HepG2 (cell line): ENCODE measurements at regions not wholly inside any gene's neighbourhood (a gene's known extent, or its start where the extent isn't known, plus 50 kb on each side); places are given as distances from the start of the nearest gene placed in this dataset.
A peak's percentile ranks its signal among the peaks of the same experiment; 100 is the strongest.

Experiments
- ATAC-seq: fragments of 200-7000 bp; cut with Tn5 transposase; 3 replicates; pipeline ENCODE4 v1.9.1; 2020; ENCODE audit warnings: mild to moderate bottlenecking, moderate library complexity
- BruUV-seq: library from RNA; stranded (reverse); fragments of 400-500 nt; replicated peaks from 2 replicates; lab custom pipeline; 2021; lab: Mats Ljungman, UMichigan
- CTCF ChIA-PET: fragments of 300-600 bp; formaldehyde crosslinking; extraction: SDS; loops from one replicate; lab custom pipeline; 2021; ENCODE audit warnings: low total read pairs, inconsistent platforms, low intra/inter-chr PET ratio; lab: Yijun Ruan, JAX
- POLR2A ChIA-PET: fragments of 350-600 bp; sonication (Branson Sonifier 250); formaldehyde crosslinking; loops from one replicate; lab custom pipeline; 2020; ENCODE audit warnings: antibody characterized with exemption, inconsistent platforms; lab: Yijun Ruan, JAX
- DNase-seq: peaks from one replicate; pipeline ENCODE4 v3.0.0-alpha.2; 2015; ENCODE audit warnings: low spot score
- FAIRE-seq: peaks from 3 replicates; lab custom pipeline; 2011; peaks lifted over from hg19 to GRCh38; lab: Jason Lieb, UNC
- H2AFZ ChIP-seq: one replicate; pipeline ENCODE4 v1.6.1; 2011; ENCODE audit warnings: low read length, inconsistent platforms
- H3K27ac ChIP-seq: fragments of 300-600 bp; 3 replicates; pipeline ENCODE4 v1.8.0; 2011; ENCODE audit warnings: mixed run types, mild to moderate bottlenecking, mixed read lengths, low read length, inconsistent platforms; ENCODE audit not compliant: insufficient read depth; ENCODE audit errors: extremely low read length
- H3K27me3 ChIP-seq, 2 experiments: fragments of 200-600 bp in 1 of 2; 2 replicates in 1 of 2; 3 replicates in 1 of 2; pipeline versions ENCODE4 v1.6.0 to v1.8.0; 2011; ENCODE audit warnings: low read length in 2 of 2, mild to moderate bottlenecking in 2 of 2, moderate library complexity in 2 of 2, inconsistent platforms in 1 of 2; ENCODE audit not compliant: insufficient read depth in 2 of 2, control insufficient read depth in 1 of 2
- H3K36me3 ChIP-seq, 2 experiments: fragments of 200-600 bp in 1 of 2; replicated peaks in 1 of 2; 2 replicates in 1 of 2; 3 replicates in 1 of 2; pipeline versions ENCODE4 v1.5.1 to v1.8.0; 2011; ENCODE audit warnings: low read length in 2 of 2, inconsistent platforms in 1 of 2; ENCODE audit not compliant: insufficient read depth in 2 of 2, control insufficient read depth in 1 of 2
- H3K4me1 ChIP-seq: 2 replicates; pipeline ENCODE4 v1.5.1; 2012; ENCODE audit warnings: low read length, inconsistent platforms; ENCODE audit not compliant: insufficient read depth
- H3K4me2 ChIP-seq: 2 replicates; pipeline ENCODE4 v1.6.0; 2011; ENCODE audit warnings: low read depth, low read length, inconsistent platforms
- H3K4me3 ChIP-seq, 3 experiments: fragments of 200-600 bp in 1 of 3; sonication (generic), shearing (Covaris generic) in 1 of 3; replicated peaks in 1 of 3; 2 replicates each; pipeline ENCODE4 v1.5.1; 2011 to 2016; ENCODE audit warnings: low read length in 3 of 3, inconsistent platforms in 2 of 3, low read depth in 2 of 3, mild to moderate bottlenecking in 2 of 3, control low read depth in 1 of 3, mixed read lengths in 1 of 3; ENCODE audit not compliant: insufficient read depth in 1 of 3
- H3K79me2 ChIP-seq: one replicate; pipeline ENCODE4 v1.6.1; 2011; ENCODE audit warnings: low read length, inconsistent platforms; ENCODE audit not compliant: insufficient read depth
- H3K9ac ChIP-seq: 2 replicates; pipeline ENCODE4 v1.6.0; 2011; ENCODE audit warnings: mild to moderate bottlenecking, low read depth, low read length, inconsistent platforms; ENCODE audit not compliant: insufficient read depth
- H3K9me3 ChIP-seq: 2 replicates; pipeline ENCODE4 v1.5.1; 2012; ENCODE audit warnings: mild to moderate bottlenecking, low read length
- H4K20me1 ChIP-seq: 2 replicates; pipeline ENCODE4 v1.6.0; 2011; ENCODE audit warnings: inconsistent platforms, mild to moderate bottlenecking, low read length, moderate library complexity; ENCODE audit not compliant: insufficient read depth
- BORCS8-MEF2B ChIP-seq: sonication (generic); formaldehyde crosslinking; IDR thresholded peaks from 2 replicates; pipeline ENCODE4 v1.8.0; 2022; ENCODE audit warnings: mild to moderate bottlenecking, missing genetic modification reagents
- CBX5 ChIP-seq: sonication (generic); formaldehyde crosslinking; IDR thresholded peaks from 2 replicates; pipeline ENCODE4 v1.4.0; 2020; ENCODE audit warnings: missing genetic modification reagents, borderline replicate concordance
- CREB1 ChIP-seq, 2 experiments: fragments of 450-650 bp in 1 of 2; IDR thresholded peaks; 2 replicates each; pipeline ENCODE4 v1.6.1; 2016 to 2017; ENCODE audit warnings: control low read depth in 1 of 2, mild to moderate bottlenecking in 1 of 2, missing compliant biosample characterization in 1 of 2, missing genetic modification characterization in 1 of 2
- GATAD2A ChIP-seq: IDR thresholded peaks from 2 replicates; pipeline ENCODE4 v1.6.1; 2016
- MLXIP ChIP-seq: sonication (generic); formaldehyde crosslinking; IDR thresholded peaks from 2 replicates; pipeline ENCODE4 v1.9.0; 2021; ENCODE audit warnings: missing genetic modification reagents, borderline replicate concordance
- PRDM15 ChIP-seq: sonication (generic); formaldehyde crosslinking; IDR thresholded peaks from 2 replicates; pipeline ENCODE4 v1.4.0; 2020; ENCODE audit warnings: missing genetic modification reagents
- SKIL ChIP-seq: sonication (generic); formaldehyde crosslinking; IDR thresholded peaks from 2 replicates; pipeline ENCODE4 v1.8.0; 2022; ENCODE audit warnings: missing genetic modification reagents, mild to moderate bottlenecking, moderate library complexity, borderline replicate concordance
- TCF12 ChIP-seq, 2 experiments: fragments of 450-650 bp in 1 of 2; sonication (generic) in 1 of 2; formaldehyde crosslinking in 1 of 2; IDR thresholded peaks; 2 replicates each; pipeline versions ENCODE4 v1.6.1 to v1.8.0; 2017 to 2022; ENCODE audit warnings: antibody characterized with exemption in 1 of 2, mild to moderate bottlenecking in 1 of 2, missing genetic modification reagents in 1 of 2, moderate library complexity in 1 of 2
- ZIK1 ChIP-seq: sonication (generic); formaldehyde crosslinking; IDR thresholded peaks from 2 replicates; pipeline ENCODE4 v1.5.0; 2020; ENCODE audit warnings: mild to moderate bottlenecking, low read depth, missing genetic modification reagents, borderline replicate concordance
- ZNF260 ChIP-seq: sonication (generic); formaldehyde crosslinking; IDR thresholded peaks from 2 replicates; pipeline ENCODE4 v1.4.0; 2020; ENCODE audit warnings: missing genetic modification reagents, low read depth, mild to moderate bottlenecking, borderline replicate concordance
- ZNF704 ChIP-seq: sonication (generic); formaldehyde crosslinking; IDR thresholded peaks from 2 replicates; pipeline ENCODE4 v1.8.1; 2023; ENCODE audit warnings: mild to moderate bottlenecking, inconsistent platforms, moderate library complexity, missing genetic modification reagents, borderline replicate concordance
- WGBS: methylation state at CpG from one replicate; pipeline ENCODE4 v1.1.6; 2017; ENCODE audit warnings: low lambda C conversion rate; 5-methylcytosine and 5-hydroxymethylcytosine counted together
- in situ Hi-C: cut with HindIII; loops from 2 replicates; pipeline ENCODE4 v1.10.0; 2017; ENCODE audit warnings: low pct_unique_long_range_greater_than_20kb; ENCODE audit not compliant: extremely low pct_ligation_motif_present
- intact Hi-C: fragments of 100-400 bp; cut with micrococcal nuclease; formaldehyde crosslinking; loops from one replicate; pipeline ENCODE4 v1.10.0; 2022; ENCODE audit not compliant: unreplicated experiment

- TF ChIP-seq ZNF260 (CRISPR knock-in tag) = no peak
- no peak for TF ChIP-seq GATAD2A
- TF ChIP-seq MLXIP (CRISPR knock-in tag) = no peak
- TF ChIP-seq TCF12 (IDR thresholded peaks at IDR 0.05) = no peak
- no peak for TF ChIP-seq TCF12 (CRISPR knock-in tag; IDR thresholded peaks at IDR 0.05)
- no peak for TF ChIP-seq ZIK1 (CRISPR knock-in tag)
- TF ChIP-seq BORCS8-MEF2B = no peak
- TF ChIP-seq ZNF704 (CRISPR knock-in tag) = no peak
Observed at GRCh38 chr4:17066972-17067371, 168.5 kb upstream of the LDB2 start (continued).

GRCh38 chr4:17066236-17066635 lies 167.8 kb upstream of the LDB2 start:
- POLR2A ChIA-PET = no interaction called here
- BruUV-seq = no TSS peak
- no peak for FAIRE-seq

More at GRCh38 chr4:17066236-17066635, 167.8 kb upstream of the LDB2 start:
- H3K9me3 ChIP-seq = no peaks in the 10 kb centered on the region
- H4K20me1 ChIP-seq = no peaks in the 10 kb centered on the region
- ATAC-seq = no peak
- no peaks in the 10 kb centered on the region for H3K27me3 ChIP-seq
- H2AFZ ChIP-seq = no peak overlapping the region
- H3K36me3 ChIP-seq = no peaks in the 10 kb centered on the region
- no peaks in the 10 kb centered on the region for H3K4me1 ChIP-seq
- TF ChIP-seq CBX5 = no peak
- TF ChIP-seq CREB1 (IDR thresholded peaks at IDR 0.05) = peak; percentile 42; the same call in 1 of the 2 replicates
- no peak for TF ChIP-seq CREB1 (CRISPR knock-in tag; IDR thresholded peaks at IDR 0.05)
- no peak for TF ChIP-seq PRDM15 (CRISPR knock-in tag)
- no peak for TF ChIP-seq SKIL (CRISPR knock-in tag)
- in situ Hi-C loops (no loop called here), intact Hi-C loops (no loop called here)
- CTCF ChIA-PET = no interaction called here
- DNase-seq = no peak
- H3K9ac ChIP-seq = no peak overlapping the region
- H3K4me2 ChIP-seq = no peak overlapping the region
- no peak overlapping the region for H3K4me3 ChIP-seq
- H3K27ac ChIP-seq = no peak overlapping the region
- WGBS = 5% methylated on average over 1 of the region's 1 CpG
- H3K79me2 ChIP-seq = no peaks in the 10 kb centered on the region
